ENCODE measurements at regions not wholly inside any gene's neighbourhood (a gene's known extent, or its start where the extent isn't known, plus 50 kb on each side); places are given as distances from the start of the nearest gene placed in this dataset.

DNA sequence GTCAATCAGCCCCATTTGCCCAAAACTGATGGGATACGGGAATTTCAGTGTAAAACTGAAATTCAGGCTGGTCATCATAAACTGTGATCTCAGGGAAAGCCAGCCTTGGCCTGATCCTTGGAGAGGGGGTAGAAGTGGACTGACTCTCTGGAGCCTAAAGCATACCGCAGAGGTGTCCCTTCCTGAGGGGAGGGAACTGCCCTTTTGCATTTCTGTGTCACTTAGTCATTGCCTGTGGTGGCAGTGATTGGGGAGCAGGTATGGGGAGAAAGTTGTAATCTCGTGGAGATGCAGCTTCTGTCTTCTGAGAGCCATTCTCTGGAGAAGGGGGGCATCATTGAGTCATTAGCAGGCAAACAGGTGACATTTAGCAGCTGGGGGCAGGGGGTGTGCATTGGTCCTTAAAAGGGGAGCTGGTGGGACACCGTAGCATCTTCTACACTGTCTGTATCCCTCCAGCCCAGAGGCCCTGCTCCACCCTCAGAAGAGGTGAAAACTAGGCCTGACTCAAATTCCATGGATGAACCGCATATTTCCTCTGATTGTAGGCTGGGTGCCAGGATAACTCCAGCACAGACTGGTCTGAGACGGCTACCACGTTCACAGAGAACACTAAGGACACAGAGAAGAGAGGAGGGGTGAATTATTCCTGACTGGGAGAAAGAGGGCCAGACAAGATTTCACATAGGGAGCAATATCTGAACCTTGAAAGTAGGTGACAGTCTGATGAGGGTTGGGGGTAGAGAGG, 143.3 kb downstream of the SEC61B start:
- DNase-seq = no peak
- H3K4me1 Mint-ChIP-seq (ENCODE audit: low read depth) = peaks cover 14% of the 10 kb centered on the region
- no peak overlapping the region for H3K27ac Mint-ChIP-seq
- no peaks in the 10 kb centered on the region for H3K9me3 Mint-ChIP-seq
- peaks cover 67% of the 10 kb centered on the region for H3K27me3 Mint-ChIP-seq
- no peak overlapping the region for H3K4me3 Mint-ChIP-seq
- H3K36me3 Mint-ChIP-seq (ENCODE audit: low read depth) = no peaks in the 10 kb centered on the region

DNA sequence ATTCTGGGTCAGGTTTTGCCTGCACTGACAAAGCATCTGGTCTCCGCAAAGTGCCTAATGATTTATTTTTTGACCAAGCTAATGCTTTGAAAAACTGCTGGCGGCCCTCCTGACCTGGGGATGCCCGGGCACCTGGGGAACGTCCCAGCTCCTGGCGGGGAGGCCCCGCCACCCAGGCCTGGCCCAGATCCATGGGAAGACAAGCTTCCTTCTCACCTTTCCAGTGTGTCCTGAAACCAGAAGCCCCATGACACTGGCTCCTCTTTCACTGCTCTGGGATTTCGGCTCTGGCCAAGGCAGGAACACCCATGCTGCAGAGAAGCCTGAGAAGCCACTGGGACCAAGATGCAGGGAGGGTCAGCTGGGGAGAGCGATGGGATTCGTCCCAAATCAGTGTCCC, 144.1 kb downstream of the SEC61B start:
- Mint-ChIP-seq H3K36me3 (ENCODE audit: low read depth) (no peaks in the 10 kb centered on the region), H3K4me3 (no peak overlapping the region), H3K9me3 (no peaks in the 10 kb centered on the region), H3K4me1 (ENCODE audit: low read depth) (peaks cover 14% of the 10 kb centered on the region), H3K27me3 (peaks cover 68% of the 10 kb centered on the region), H3K27ac (no peak overlapping the region)
- DNase-seq = no peak

DNA sequence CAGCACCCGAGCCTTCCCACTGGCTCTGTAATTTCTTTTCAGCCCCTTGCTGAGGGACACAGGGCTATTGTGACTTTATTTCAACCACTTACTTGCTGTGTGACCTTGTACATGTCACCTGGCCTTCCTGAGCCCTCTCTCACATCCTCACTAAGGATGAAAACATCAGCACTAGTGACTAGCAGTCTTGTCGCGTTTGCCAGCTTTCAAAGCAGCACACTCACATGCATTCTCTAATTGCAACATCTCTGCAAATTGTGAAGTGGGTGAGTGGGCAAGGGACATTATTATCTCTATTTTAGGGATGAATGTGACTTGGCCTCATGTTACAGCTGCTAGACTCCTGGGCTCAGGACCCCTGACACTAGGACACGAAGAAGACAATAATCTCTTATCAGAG, 144.5 kb downstream of the SEC61B start:
- Mint-ChIP-seq H3K36me3 (ENCODE audit: low read depth) (no peaks in the 10 kb centered on the region), H3K27ac (no peak overlapping the region), H3K4me3 (no peak overlapping the region), H3K4me1 (ENCODE audit: low read depth) (peaks cover 14% of the 10 kb centered on the region), H3K9me3 (no peaks in the 10 kb centered on the region), H3K27me3 (peaks cover 67% of the 10 kb centered on the region)
- DNase-seq = no peak

DNA sequence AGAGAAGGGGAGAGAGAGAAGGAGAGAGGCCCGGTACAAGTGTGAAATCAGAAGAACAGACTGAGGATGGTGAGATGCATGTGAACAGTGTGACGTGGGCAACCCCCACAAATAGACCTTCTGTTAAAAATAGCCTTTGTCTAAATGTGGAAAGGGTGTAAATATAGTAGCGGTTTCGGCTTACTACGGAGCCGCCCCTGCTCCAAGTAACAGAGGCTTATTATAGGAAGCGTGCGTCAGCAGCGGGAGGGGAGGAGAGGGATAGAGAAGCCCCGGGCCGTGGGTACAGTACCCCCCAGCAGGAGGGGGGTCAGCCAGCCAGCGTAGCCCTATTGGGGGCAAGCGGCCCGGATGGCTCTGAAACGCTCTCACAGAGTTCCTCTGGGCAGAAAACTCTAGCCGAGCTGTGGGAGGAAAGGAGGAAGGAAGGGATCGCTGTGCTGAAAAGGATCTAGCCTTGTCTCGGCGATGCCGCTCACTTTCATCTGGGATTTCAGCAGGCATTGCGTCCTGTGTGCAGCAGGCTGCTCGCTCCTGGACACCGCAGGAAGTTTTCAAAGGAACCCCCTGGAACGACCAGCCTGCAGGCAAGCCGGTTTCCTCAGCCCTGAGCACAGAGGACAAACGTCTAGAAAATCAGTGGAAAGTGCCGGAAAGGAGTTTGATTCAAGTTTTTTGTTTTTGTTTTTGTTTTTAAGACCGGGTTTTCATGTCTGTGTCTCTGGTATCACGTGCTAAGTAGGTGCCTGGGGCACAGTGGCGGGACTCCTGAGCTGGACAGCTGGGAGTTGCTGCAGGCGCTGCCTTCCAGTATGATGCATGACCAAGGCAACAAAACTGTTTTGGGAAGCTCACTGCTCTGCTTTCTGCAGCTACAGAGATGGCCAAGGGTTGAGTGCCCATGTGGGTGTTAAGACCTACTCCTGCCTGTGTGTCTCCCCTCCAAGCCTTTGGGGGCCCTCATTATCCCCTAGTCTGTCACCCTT, 146.6 kb downstream of the SEC61B start:
- no peaks in the 10 kb centered on the region for H3K36me3 Mint-ChIP-seq (ENCODE audit: low read depth)
- peaks cover 14% of the 10 kb centered on the region for H3K4me1 Mint-ChIP-seq (ENCODE audit: low read depth)
- peaks cover 56% of the 10 kb centered on the region for H3K27me3 Mint-ChIP-seq
- peak overlapping the region; percentile 33 for H3K4me3 Mint-ChIP-seq
- no peaks in the 10 kb centered on the region for H3K9me3 Mint-ChIP-seq
- DNase-seq = no peak
- H3K27ac Mint-ChIP-seq = no peak overlapping the region

DNA sequence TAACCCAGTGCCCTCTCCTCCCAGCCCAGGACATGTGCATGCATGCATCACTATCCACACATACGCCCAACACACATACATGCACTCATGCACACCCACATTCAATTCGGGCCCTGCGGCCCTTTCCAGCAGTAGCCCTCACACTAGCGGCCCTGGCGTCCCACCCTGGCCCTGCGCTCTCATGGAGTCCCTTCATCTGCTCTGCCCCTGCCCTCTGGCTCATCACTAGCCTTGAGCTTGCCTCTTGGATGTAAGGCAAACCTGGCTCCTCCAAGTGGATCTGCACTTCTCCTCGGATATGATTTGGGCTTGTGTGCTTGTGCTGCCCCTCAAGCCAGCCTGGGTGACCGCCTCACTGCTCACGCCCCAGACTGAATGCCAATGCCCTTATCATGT, 147.2 kb downstream of the SEC61B start:
- no peak for DNase-seq
- Mint-ChIP-seq H3K4me3 (no peak overlapping the region), H3K27ac (no peak overlapping the region), H3K9me3 (no peaks in the 10 kb centered on the region), H3K27me3 (peaks cover 56% of the 10 kb centered on the region), H3K4me1 (ENCODE audit: low read depth) (peaks cover 14% of the 10 kb centered on the region), H3K36me3 (ENCODE audit: low read depth) (no peaks in the 10 kb centered on the region)

DNA sequence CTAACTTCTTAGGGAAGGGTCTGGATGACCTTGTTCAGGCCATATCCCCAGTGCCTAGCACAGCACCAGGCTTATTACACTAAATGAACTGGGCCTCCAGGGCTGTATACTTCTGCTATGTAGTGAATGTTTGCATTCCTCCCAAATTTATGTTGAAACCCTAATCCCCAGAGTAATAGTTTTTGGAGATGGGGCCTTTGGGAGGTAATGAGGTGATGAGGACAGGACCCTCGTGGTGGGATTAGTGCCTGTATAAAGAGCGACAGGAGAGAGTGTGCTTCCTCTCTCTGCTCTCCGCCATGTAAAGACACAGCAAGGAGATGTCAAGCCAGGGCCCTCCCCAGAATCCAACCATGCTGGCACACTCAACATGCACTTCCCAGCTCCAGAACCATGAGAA, 148.3 kb downstream of the SEC61B start:
- no peak overlapping the region for H3K4me3 Mint-ChIP-seq
- no peaks in the 10 kb centered on the region for H3K36me3 Mint-ChIP-seq (ENCODE audit: low read depth)
- peaks cover 55% of the 10 kb centered on the region for H3K27me3 Mint-ChIP-seq
- H3K4me1 Mint-ChIP-seq (ENCODE audit: low read depth) = peaks cover 14% of the 10 kb centered on the region
- no peak for DNase-seq
- no peaks in the 10 kb centered on the region for H3K9me3 Mint-ChIP-seq
- no peak overlapping the region for H3K27ac Mint-ChIP-seq

DNA sequence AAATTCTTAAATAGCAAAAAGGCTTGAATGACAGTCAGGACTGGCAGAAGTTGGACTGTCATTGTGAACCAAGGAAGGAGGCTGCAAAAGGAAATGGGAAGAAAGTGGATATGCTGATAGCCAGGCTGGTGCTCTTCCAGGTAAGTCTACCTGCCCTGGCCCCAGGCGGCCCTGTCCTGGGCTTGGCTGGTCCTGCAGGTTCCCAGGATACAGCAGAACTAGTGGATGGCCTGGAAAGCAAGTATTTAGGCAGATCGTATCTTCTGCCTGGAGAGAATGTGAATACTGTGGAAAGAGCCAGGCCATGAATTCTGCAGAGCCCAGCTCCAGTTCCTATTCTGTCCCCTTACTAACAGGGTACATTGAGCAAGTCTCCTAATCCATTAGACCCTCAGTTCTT, 149.3 kb downstream of the SEC61B start:
- Mint-ChIP-seq H3K4me1 (ENCODE audit: low read depth) (peaks cover 14% of the 10 kb centered on the region), H3K27ac (no peak overlapping the region), H3K4me3 (no peak overlapping the region), H3K9me3 (no peaks in the 10 kb centered on the region), H3K27me3 (peaks cover 54% of the 10 kb centered on the region), H3K36me3 (ENCODE audit: low read depth) (no peaks in the 10 kb centered on the region)
- no peak for DNase-seq

DNA sequence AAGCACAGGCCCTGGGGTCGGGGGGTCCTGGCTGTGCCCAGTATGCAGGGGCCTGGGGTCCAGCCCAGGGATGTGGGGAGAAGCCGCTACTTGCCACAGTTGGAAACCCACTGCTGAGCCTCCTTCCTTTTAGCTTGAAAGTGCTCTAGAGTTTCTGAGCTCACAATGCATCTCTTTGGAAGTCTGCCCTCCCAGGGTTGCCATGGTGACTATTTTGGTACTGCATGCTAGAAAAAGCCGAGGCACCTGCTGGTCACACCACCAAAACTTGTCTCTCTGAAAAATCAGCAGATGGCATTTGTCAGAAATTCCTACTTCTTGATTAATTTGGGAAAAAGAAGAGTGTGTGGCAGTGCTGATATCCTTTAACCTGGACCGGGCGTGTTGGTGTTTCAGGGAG, 151.8 kb downstream of the SEC61B start:
- Mint-ChIP-seq H3K9me3 (no peaks in the 10 kb centered on the region), H3K4me3 (no peak overlapping the region), H3K36me3 (ENCODE audit: low read depth) (no peaks in the 10 kb centered on the region), H3K27me3 (peaks cover 36% of the 10 kb centered on the region), H3K4me1 (ENCODE audit: low read depth) (peaks cover 2% of the 10 kb centered on the region), H3K27ac (no peak overlapping the region)
- DNase-seq = no peak

DNA sequence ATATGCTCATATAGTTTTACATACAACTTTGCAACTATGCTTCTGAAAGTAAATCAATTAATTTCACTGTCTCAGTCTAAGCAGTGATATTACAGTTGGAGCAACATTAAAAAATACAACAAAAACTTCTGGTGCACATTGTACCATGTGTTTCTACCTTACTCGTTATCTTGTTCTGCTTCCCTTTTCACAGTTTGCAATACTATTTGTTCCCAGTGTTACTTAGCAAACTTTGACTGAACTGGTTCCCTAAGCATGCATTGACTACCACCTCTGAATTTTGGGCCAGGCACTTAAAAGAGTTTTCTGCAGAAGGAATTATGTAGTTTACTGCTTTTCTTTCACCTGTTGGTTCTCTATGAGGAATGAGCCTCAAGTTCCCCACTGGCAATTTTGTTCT, 152.7 kb downstream of the SEC61B start:
- no peak for DNase-seq
- no peaks in the 10 kb centered on the region for H3K4me1 Mint-ChIP-seq (ENCODE audit: low read depth)
- H3K27ac Mint-ChIP-seq = no peak overlapping the region
- no peaks in the 10 kb centered on the region for H3K36me3 Mint-ChIP-seq (ENCODE audit: low read depth)
- H3K9me3 Mint-ChIP-seq = no peaks in the 10 kb centered on the region
- H3K27me3 Mint-ChIP-seq = peaks cover 31% of the 10 kb centered on the region
- no peak overlapping the region for H3K4me3 Mint-ChIP-seq

DNA sequence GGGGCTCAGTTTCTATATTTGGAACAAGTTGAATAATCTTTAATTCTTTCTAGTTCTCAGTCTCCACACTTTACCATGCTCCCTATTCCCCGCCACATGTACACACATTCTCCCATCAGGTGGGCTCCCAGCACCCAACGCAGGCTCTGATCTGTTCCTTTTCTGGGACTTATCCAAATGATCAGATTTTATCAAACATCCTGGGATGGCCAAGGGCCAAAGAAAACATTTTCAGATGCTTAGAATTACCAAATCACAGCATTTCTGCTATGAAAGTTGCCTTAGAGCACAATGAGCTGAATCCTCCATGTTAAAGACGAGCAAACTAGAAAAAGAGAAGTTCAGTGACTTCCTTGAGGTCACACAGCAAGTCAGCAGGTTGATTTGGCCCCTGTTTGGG, 153.4 kb downstream of the SEC61B start:
- Mint-ChIP-seq H3K9me3 (no peaks in the 10 kb centered on the region), H3K27ac (no peak overlapping the region), H3K4me3 (no peak overlapping the region), H3K4me1 (ENCODE audit: low read depth) (no peaks in the 10 kb centered on the region), H3K36me3 (ENCODE audit: low read depth) (no peaks in the 10 kb centered on the region), H3K27me3 (peaks cover 30% of the 10 kb centered on the region)
- no peak for DNase-seq

DNA sequence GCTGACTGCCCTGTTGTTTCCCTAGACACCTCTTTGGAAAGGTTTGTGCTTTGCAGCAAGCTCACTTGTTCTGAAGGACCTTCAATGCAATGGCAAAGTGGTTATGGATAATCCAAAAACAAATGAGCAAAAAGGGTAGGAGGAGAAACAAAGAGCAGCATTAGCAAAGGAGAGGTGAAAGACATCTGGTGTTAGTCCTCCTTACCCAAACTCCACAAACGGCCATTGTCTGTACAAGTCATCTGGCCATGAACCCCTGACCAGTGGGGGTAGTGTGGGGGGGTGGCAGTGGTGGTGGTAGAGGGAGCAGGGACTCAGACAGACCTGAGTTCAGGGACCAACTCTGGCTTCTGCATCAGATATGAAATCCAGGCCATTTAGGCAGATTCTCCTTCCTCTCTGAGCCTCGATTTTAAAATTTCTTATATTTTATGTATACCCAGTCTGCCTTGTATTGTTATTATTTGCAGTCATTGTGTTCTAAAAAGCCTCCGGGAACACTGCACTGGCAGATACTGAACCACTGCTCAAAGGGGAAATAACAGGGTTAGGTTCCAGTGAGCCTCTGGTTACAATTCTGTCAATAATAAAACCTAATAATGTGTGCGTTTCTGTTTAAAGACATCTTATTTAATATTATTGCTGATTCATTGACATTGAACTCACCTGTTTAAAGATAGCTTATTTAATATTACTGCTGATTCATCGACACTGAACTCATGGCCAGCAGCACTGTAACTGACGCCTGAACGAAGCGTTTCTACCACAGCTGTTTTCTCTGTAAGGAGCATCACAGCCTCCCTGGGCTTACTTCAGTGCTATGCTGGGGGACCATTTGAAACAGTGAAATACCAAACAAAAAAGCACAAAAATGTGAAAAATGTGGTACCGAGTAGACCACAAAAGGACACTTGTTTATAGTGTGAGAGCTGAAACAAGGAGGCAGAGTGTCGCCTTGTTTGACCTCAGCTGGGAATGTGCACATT, 156.0 kb downstream of the SEC61B start:
- no peaks in the 10 kb centered on the region for H3K4me1 Mint-ChIP-seq (ENCODE audit: low read depth)
- no peak overlapping the region for H3K27ac Mint-ChIP-seq
- peaks cover 19% of the 10 kb centered on the region for H3K27me3 Mint-ChIP-seq
- no peak for DNase-seq
- no peaks in the 10 kb centered on the region for H3K9me3 Mint-ChIP-seq
- H3K36me3 Mint-ChIP-seq (ENCODE audit: low read depth) = no peaks in the 10 kb centered on the region
- no peak overlapping the region for H3K4me3 Mint-ChIP-seq

DNA sequence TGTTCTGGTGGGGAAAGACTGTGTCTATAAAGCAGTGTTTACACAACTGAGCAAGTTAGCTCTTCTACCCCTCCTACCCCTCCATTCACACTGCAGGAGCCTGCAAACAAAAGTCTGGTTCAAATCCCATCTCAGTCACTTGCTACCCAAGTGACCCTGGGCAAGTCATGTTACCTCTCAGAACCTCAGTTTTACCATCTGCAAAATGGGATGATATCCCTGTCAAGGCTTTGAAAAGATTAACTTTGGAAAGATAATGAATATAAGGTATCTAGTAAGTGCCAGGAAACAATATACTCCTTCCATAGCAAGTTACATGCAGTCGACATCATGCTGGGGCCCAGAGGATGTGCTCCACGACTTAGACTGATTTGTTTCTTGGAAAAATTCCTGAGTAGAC, 161.5 kb downstream of the SEC61B start:
- no peak overlapping the region for H3K27ac Mint-ChIP-seq
- no peaks in the 10 kb centered on the region for H3K4me1 Mint-ChIP-seq (ENCODE audit: low read depth)
- DNase-seq = no peak
- H3K4me3 Mint-ChIP-seq = no peak overlapping the region
- no peaks in the 10 kb centered on the region for H3K9me3 Mint-ChIP-seq
- no peaks in the 10 kb centered on the region for H3K36me3 Mint-ChIP-seq (ENCODE audit: low read depth)
- peaks cover 13% of the 10 kb centered on the region for H3K27me3 Mint-ChIP-seq

DNA sequence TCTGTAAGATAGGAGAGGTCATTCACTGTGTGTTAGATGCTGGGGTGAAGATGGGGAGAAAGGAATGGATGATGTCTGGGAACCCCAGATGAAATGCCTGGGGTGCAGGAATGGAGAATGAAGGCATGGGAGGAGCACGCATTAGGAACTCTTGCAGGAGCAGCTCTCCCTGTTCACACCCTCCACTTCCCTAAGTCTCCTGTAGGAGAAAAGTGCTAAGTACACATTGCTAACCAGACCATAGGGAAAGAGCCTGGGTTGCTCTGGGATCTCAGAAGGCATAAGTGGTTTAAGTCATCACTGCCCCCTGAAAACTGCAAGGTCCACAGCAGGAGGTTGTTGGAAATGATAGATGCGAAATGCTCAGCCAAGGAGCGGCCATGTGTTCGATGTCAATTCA, 163.1 kb downstream of the SEC61B start:
- Mint-ChIP-seq H3K9me3 (no peaks in the 10 kb centered on the region), H3K4me3 (no peak overlapping the region), H3K4me1 (ENCODE audit: low read depth) (no peaks in the 10 kb centered on the region), H3K27ac (no peak overlapping the region), H3K27me3 (peaks cover 7% of the 10 kb centered on the region), H3K36me3 (ENCODE audit: low read depth) (no peaks in the 10 kb centered on the region)
- DNase-seq = no peak

DNA sequence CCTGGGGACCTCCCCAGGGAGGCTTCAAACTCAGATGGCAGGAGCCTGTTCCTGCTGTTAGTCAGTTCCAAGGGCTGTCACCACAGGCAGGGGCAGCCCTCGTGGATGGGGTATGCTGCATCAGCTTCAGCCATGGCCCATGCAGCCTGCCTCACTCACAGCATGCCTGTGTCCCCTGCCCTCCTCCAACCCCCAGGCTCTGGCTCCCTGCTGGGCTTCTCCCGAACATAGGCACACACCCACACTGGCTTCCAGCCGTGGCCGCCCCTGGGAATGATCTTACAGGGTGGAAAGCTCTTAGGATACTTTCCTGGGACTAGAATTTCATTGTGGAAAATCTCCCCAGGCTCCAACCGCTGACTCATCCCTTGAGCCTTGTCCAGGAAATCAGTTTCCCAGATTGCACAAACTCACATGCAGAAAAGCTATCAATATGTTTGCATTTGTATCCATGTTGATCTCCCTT, 163.8 kb downstream of the SEC61B start:
- H3K9me3 Mint-ChIP-seq = no peaks in the 10 kb centered on the region
- no peak overlapping the region for H3K27ac Mint-ChIP-seq
- H3K36me3 Mint-ChIP-seq (ENCODE audit: low read depth) = no peaks in the 10 kb centered on the region
- DNase-seq = no peak
- H3K4me3 Mint-ChIP-seq = no peak overlapping the region
- H3K4me1 Mint-ChIP-seq (ENCODE audit: low read depth) = no peaks in the 10 kb centered on the region
- H3K27me3 Mint-ChIP-seq = peaks cover 5% of the 10 kb centered on the region
